ENCODE measurements at regions not wholly inside any gene's neighbourhood (a gene's known extent, or its start where the extent isn't known, plus 50 kb on each side); places are given as distances from the start of the nearest gene placed in this dataset.

GRCh38 chr3:1611824-1612223 is 486.8 kb upstream of the CNTN4 start:
- 58% methylated on average over 3 of the region's 3 CpGs for WGBS

DNA sequence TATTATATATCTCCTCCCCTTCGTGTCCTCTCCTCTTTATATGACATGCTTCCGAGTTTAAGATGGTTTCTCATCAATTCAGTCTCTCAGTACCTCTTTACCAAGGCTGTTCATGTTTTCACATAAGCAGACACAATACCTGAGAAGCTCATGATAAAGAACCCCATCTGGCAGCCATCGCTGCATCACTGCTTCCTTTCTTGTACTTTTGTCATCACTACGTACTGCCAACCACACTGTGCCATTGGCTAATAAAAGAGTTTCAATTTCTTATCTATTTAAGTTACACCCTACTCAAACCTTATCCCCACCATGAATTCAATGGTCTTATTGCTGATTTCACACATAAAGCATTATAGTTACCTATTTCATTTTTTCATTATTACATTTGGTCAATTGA is 484.7 kb upstream of the CNTN4 start:
- WGBS, result 83% methylated on average over 4 of the region's 4 CpGs
- Histone ChIP-seq H3K4me1 (replicated peaks) (no peaks in the 10 kb centered on the region), H3K36me3 (no peaks in the 10 kb centered on the region), H3K27me3 (replicated peaks; ENCODE audit: insufficient read depth) (no peaks in the 10 kb centered on the region), H3K9me3 (no peaks in the 10 kb centered on the region), H3K4me3 (no peak overlapping the region), H3K27ac (no peak overlapping the region)
- no peak for TF ChIP-seq POLR2A (IDR thresholded peaks at IDR 0.05)
- TF ChIP-seq POLR2AphosphoS5 (IDR thresholded peaks at IDR 0.05), result no peak
- no peak for TF ChIP-seq CTCF (IDR thresholded peaks at IDR 0.05)
- DNase-seq (ENCODE audit: low spot score), result no peak
- intact Hi-C loops (cut with DNase I), result no loop called here

More at GRCh38 chr3:1611824-1612223, 486.8 kb upstream of the CNTN4 start:
- no peak for DNase-seq (ENCODE audit: low spot score)
- Histone ChIP-seq H3K4me1 (replicated peaks) (no peaks in the 10 kb centered on the region), H3K27ac (no peak overlapping the region), H3K27me3 (replicated peaks; ENCODE audit: insufficient read depth) (no peaks in the 10 kb centered on the region), H3K36me3 (no peaks in the 10 kb centered on the region), H3K4me3 (no peak overlapping the region), H3K9me3 (no peaks in the 10 kb centered on the region)
- TF ChIP-seq POLR2A (IDR thresholded peaks at IDR 0.05) (no peak), POLR2AphosphoS5 (IDR thresholded peaks at IDR 0.05) (no peak), CTCF (IDR thresholded peaks at IDR 0.05) (no peak)
- intact Hi-C loops (cut with DNase I), result no loop called here

DNA sequence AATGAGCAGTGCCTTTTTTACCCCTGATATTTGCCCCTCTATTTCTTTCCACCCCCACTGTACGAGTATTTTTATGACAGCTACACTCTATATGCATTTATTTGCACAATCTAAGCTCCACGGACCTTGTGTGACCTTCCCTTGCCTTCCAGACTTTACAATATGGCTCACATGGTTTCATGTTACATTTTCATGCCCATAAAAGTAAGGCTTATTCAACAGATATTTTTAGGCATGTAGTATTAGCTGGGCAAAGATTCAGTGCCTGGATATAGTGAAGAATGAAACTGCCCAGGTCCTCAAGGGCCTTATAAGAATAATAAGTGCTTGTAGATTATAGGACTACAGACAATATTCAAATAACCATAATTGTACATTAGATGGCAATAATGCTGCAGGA is 481.9 kb upstream of the CNTN4 start:
- 15% methylated on average over 2 of the region's 2 CpGs for WGBS
- no peak for TF ChIP-seq CTCF (IDR thresholded peaks at IDR 0.05)
- no peak for TF ChIP-seq POLR2A (IDR thresholded peaks at IDR 0.05)
- TF ChIP-seq POLR2AphosphoS5 (IDR thresholded peaks at IDR 0.05), result no peak
- intact Hi-C loops (cut with DNase I), result no loop called here
- Histone ChIP-seq H3K27ac (no peak overlapping the region), H3K9me3 (no peaks in the 10 kb centered on the region), H3K4me1 (replicated peaks) (no peaks in the 10 kb centered on the region), H3K27me3 (replicated peaks; ENCODE audit: insufficient read depth) (no peaks in the 10 kb centered on the region), H3K36me3 (no peaks in the 10 kb centered on the region), H3K4me3 (no peak overlapping the region)
- DNase-seq (ENCODE audit: low spot score), result no peak

- Histone ChIP-seq H3K9me3 (no peaks in the 10 kb centered on the region), H3K4me1 (replicated peaks) (no peaks in the 10 kb centered on the region), H3K27ac (no peak overlapping the region), H3K4me3 (no peak overlapping the region), H3K27me3 (replicated peaks; ENCODE audit: insufficient read depth) (no peaks in the 10 kb centered on the region), H3K36me3 (no peaks in the 10 kb centered on the region)
- TF ChIP-seq POLR2AphosphoS5 (IDR thresholded peaks at IDR 0.05) (no peak), POLR2A (IDR thresholded peaks at IDR 0.05) (no peak), CTCF (IDR thresholded peaks at IDR 0.05) (no peak)
- intact Hi-C loops (cut with DNase I), result no loop called here
- 96% methylated on average over 2 of the region's 2 CpGs for WGBS
- no peak for DNase-seq (ENCODE audit: low spot score)
Observed at GRCh38 chr3:1623896-1624295, 474.8 kb upstream of the CNTN4 start.

DNA sequence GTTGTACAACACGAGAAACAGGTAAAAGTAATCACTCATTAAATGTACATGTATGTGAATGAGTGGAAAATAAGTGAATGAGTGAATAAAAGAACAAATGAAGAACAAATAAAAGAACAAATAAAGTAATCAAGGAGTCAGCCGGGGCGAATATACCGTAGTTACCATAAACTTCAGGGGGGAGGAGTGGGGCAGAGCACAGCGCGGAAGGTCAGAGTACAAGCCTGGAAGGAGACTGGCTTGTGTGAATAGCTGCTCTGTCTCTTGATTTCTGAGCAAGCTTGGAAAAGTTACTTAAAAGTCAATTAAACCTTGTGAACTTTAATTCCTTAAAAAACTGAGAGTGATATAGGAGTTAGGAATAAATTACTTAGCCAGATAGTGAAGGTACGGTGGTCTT is 466.5 kb upstream of the CNTN4 start:
- no peak for DNase-seq (ENCODE audit: low spot score)
- no peaks in the 10 kb centered on the region for H3K4me1 ChIP-seq (replicated peaks)
- H3K27me3 ChIP-seq (replicated peaks; ENCODE audit: insufficient read depth), result no peaks in the 10 kb centered on the region
- no peaks in the 10 kb centered on the region for H3K36me3 ChIP-seq
- H3K4me3 ChIP-seq, result no peak overlapping the region
- no peaks in the 10 kb centered on the region for H3K9me3 ChIP-seq
- TF ChIP-seq POLR2AphosphoS5 (IDR thresholded peaks at IDR 0.05) (no peak), POLR2A (IDR thresholded peaks at IDR 0.05) (no peak)
- H3K27ac ChIP-seq, result no peak overlapping the region
- 80% methylated on average over 7 of the region's 7 CpGs for whole genome bisulfite sequencing
- intact Hi-C loops (cut with DNase I), result no loop called here
